OCI-LY3 (cell line): ENCODE measurements at regions not wholly inside any gene's neighbourhood (a gene's known extent, or its start where the extent isn't known, plus 50 kb on each side); places are given as distances from the start of the nearest gene placed in this dataset.

ENCODE experiments used
- H2AFZ ChIP-seq: fragments of 200-600, 300-600 bp; shearing (Covaris generic); 2 replicates; pipeline ENCODE4 v1.6.0; 2014; ENCODE audit warnings: antibody characterized with exemption, low read depth, low read length
- H3K27ac ChIP-seq: fragments of 200-600, 300-600 bp; sonication (generic); 2 replicates; pipeline ENCODE4 v1.5.1; 2014; ENCODE audit warnings: mild to moderate bottlenecking, low read length, moderate library complexity, mixed read lengths
- H3K27me3 ChIP-seq: fragments of 200-600, 300-600 bp; sonication (generic); 2 replicates; pipeline ENCODE4 v1.6.1; 2014; ENCODE audit warnings: low read depth, low read length, mixed read lengths
- H3K36me3 ChIP-seq: fragments of 200-600, 300-600 bp; sonication (generic); replicated peaks from 2 replicates; pipeline ENCODE3; 2014; ENCODE audit warnings: low read depth, low read length, mixed read lengths
- H3K4me1 ChIP-seq: fragments of 300-600, 200-600 bp; sonication (generic); 2 replicates; pipeline ENCODE4 v1.6.1; 2014; ENCODE audit warnings: low read length, mixed read lengths
- H3K4me2 ChIP-seq: fragments of 200-600, 300-600 bp; sonication (generic); 2 replicates; pipeline ENCODE4 v1.6.1; 2014; ENCODE audit warnings: low read length, mixed read lengths
- H3K4me3 ChIP-seq: fragments of 300-600, 200-600 bp; sonication (generic); 2 replicates; pipeline ENCODE4 v1.5.1; 2014; ENCODE audit warnings: antibody characterized with exemption, mild to moderate bottlenecking, low read length, moderate library complexity
- H3K79me2 ChIP-seq: fragments of 300-600, 200-600 bp; shearing (Covaris generic); 2 replicates; pipeline ENCODE4 v1.6.1; 2014; ENCODE audit warnings: mild to moderate bottlenecking, low read length, mixed read lengths
- H3K9ac ChIP-seq: fragments of 300-600, 200-600 bp; shearing (Covaris generic); 2 replicates; pipeline ENCODE4 v1.6.0; 2014; ENCODE audit warnings: mild to moderate bottlenecking, low read length, moderate library complexity
- H3K9me3 ChIP-seq: fragments of 200-600, 300-600 bp; shearing (Covaris generic); 2 replicates; pipeline ENCODE4 v1.6.1; 2014; ENCODE audit warnings: low read length, mixed read lengths; ENCODE audit not compliant: insufficient read depth
- H4K20me1 ChIP-seq: fragments of 200-600, 300-600 bp; sonication (generic); 2 replicates; pipeline ENCODE4 v1.6.1; 2016; ENCODE audit warnings: low read length, mixed read lengths; ENCODE audit not compliant: insufficient read depth
- EZH2phosphoT487 ChIP-seq: fragments of 200-600 bp; shearing (Covaris generic); IDR thresholded peaks from 2 replicates; pipeline ENCODE4 v1.6.1; 2018; ENCODE audit warnings: antibody characterized with exemption, mixed run types, low read depth
- TF ChIP-seq, protein P1 (sequence below): fragments of 200-600, 300-600 bp; sonication (generic); IDR thresholded peaks from 2 replicates; pipeline ENCODE4 v1.5.1; 2014; ENCODE audit warnings: antibody characterized with exemption, low read length, low read depth

GRCh38 chr1:222880587-222880986 is 65.7 kb downstream of the DISP1 start:
- Histone ChIP-seq H3K27ac (no peak overlapping the region), H3K9ac (no peak overlapping the region), H2AFZ (no peak overlapping the region), H3K27me3 (no peaks in the 10 kb centered on the region), H3K4me3 (no peak overlapping the region), H3K4me1 (no peaks in the 10 kb centered on the region), H3K79me2 (no peaks in the 10 kb centered on the region), H3K9me3 (no peaks in the 10 kb centered on the region), H3K36me3 (no peaks in the 10 kb centered on the region), H3K4me2 (no peak overlapping the region), H4K20me1 (no peaks in the 10 kb centered on the region)
- TF ChIP-seq EZH2phosphoT487, result no peak
- TF ChIP-seq, protein P1, sequence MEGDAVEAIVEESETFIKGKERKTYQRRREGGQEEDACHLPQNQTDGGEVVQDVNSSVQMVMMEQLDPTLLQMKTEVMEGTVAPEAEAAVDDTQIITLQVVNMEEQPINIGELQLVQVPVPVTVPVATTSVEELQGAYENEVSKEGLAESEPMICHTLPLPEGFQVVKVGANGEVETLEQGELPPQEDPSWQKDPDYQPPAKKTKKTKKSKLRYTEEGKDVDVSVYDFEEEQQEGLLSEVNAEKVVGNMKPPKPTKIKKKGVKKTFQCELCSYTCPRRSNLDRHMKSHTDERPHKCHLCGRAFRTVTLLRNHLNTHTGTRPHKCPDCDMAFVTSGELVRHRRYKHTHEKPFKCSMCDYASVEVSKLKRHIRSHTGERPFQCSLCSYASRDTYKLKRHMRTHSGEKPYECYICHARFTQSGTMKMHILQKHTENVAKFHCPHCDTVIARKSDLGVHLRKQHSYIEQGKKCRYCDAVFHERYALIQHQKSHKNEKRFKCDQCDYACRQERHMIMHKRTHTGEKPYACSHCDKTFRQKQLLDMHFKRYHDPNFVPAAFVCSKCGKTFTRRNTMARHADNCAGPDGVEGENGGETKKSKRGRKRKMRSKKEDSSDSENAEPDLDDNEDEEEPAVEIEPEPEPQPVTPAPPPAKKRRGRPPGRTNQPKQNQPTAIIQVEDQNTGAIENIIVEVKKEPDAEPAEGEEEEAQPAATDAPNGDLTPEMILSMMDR, result no peak

DNA sequence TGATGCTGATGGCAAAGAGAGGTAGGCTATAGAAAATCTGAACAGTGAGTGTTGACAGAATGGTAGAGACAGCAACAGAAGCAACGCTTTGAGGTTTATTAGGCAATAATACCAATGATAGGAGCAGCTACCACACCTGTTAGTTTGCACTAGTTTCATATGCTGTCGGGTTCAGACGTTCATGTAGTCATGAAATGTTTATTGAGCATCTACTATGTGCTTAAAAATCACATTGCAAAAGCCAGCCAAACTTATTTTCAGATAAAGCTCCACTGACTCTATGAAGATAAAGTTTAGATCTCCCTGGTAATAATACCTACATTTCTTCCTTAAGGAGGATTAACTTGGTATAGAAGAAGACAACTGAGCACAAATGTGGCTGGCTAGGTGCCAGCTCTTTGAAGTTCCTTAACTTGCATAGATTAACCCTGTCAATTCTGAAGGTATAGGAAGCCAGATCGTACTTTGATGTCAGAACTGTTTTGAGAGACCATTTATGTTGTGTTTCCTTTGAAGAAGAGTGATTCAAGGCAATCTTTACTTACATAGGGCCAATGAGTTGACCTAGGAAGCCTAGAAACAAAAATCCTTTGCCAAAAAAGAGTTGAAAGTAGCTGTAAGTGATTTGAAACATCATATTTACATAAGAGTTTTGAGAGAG is 71.5 kb downstream of the DISP1 start:
- Histone ChIP-seq H3K36me3 (no peaks in the 10 kb centered on the region), H3K27ac (no peak overlapping the region), H3K27me3 (no peaks in the 10 kb centered on the region), H3K79me2 (no peaks in the 10 kb centered on the region), H3K4me2 (no peak overlapping the region), H3K9me3 (no peaks in the 10 kb centered on the region), H2AFZ (no peak overlapping the region), H3K9ac (no peak overlapping the region), H3K4me1 (no peaks in the 10 kb centered on the region), H4K20me1 (no peaks in the 10 kb centered on the region), H3K4me3 (no peak overlapping the region)
- TF ChIP-seq EZH2phosphoT487, result no peak
- TF ChIP-seq, protein P1, result no peak

DNA sequence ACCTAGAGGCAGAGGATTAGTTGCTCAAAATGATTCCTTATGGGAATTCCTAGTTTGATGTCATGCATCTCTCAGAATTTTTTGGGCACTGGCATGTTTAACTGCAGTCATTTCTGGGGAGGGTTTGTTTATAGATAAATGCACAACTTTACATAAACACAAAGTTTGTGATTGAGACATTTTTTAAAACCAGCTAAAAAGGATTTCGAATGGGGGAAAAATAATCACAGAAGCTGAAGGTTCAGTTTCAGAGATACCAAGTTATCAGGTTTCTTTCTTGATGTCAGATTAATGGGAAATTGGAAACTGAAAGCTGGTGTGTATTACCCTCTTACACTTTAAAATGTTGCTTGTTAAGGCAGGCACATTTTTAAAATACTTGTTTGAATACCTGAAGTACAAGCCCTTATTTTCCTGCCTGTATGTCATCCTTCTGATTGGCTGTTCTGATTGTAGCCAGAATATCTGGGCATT is 72.1 kb downstream of the DISP1 start:
- Histone ChIP-seq H3K9ac (no peak overlapping the region), H3K9me3 (no peaks in the 10 kb centered on the region), H3K4me3 (no peak overlapping the region), H3K79me2 (no peaks in the 10 kb centered on the region), H3K27ac (no peak overlapping the region), H4K20me1 (no peaks in the 10 kb centered on the region), H3K4me1 (no peaks in the 10 kb centered on the region), H2AFZ (no peak overlapping the region), H3K27me3 (no peaks in the 10 kb centered on the region), H3K4me2 (no peak overlapping the region), H3K36me3 (no peaks in the 10 kb centered on the region)
- TF ChIP-seq, protein P1, result no peak
- no peak for TF ChIP-seq EZH2phosphoT487

DNA sequence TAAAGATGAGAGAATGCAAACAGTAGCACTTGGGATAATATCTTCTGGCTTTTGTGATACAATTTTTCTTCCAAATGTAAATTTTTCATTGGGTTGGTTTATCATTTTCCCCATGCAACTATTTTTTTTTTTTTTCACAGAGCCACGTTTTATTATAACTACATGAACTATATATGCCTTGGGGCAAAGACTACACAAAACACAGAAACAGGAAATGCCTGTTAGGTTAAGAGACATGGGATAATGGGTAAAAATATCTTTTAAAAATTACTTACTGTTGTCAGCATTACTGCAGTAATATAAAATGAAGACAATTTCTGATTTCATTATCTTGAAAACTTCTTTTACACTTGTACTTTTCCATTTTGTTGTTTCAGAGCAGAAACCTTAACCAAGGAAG is 74.6 kb downstream of the DISP1 start:
- no peak overlapping the region for H3K4me2 ChIP-seq
- no peak overlapping the region for H3K9ac ChIP-seq
- H2AFZ ChIP-seq, result no peak overlapping the region
- TF ChIP-seq, protein P1, result no peak
- no peak for TF ChIP-seq EZH2phosphoT487
- H3K4me3 ChIP-seq, result no peak overlapping the region
- H4K20me1 ChIP-seq, result no peaks in the 10 kb centered on the region
- H3K79me2 ChIP-seq, result no peaks in the 10 kb centered on the region
- no peaks in the 10 kb centered on the region for H3K27me3 ChIP-seq
- H3K36me3 ChIP-seq, result no peaks in the 10 kb centered on the region
- H3K27ac ChIP-seq, result no peak overlapping the region
- H3K4me1 ChIP-seq, result no peaks in the 10 kb centered on the region
- no peaks in the 10 kb centered on the region for H3K9me3 ChIP-seq
